ENCODE measurements at regions not wholly inside any gene's neighbourhood (a gene's known extent, or its start where the extent isn't known, plus 50 kb on each side); places are given as distances from the start of the nearest gene placed in this dataset.

- Mint-ChIP-seq H3K27me3 (no peaks in the 10 kb centered on the region), H3K4me1 (no peaks in the 10 kb centered on the region), H3K27ac (no peak overlapping the region), H3K36me3 (no peaks in the 10 kb centered on the region), H3K9me3 (peaks cover 2% of the 10 kb centered on the region), H3K4me3 (no peak overlapping the region)
- DNase-seq = no peak
- CTCF ChIA-PET = no interaction called here
These were observed 431.8 kb upstream of the HTR2C start for GRCh38 chrX:114152130-114152529.

DNA sequence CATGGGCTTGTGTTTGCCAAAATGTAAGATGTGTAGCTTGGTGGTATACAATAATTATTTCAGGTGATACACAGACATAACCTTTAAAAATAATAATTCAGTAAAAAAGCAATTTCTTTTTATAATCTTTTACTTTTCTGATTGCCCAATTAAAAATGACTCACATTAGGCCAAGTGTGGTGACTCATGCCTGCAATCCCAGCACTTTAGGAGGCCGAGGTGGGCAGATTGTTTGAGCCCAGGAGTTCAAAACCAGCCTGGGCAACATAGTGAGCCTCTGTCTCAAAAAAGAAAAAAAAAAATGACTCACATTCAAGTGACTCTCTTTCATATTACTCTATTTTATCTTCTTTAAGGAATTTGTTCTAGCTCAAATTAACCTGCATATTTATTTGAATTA lies 449.4 kb upstream of the HTR2C start:
- CTCF ChIA-PET = no interaction called here
- H3K36me3 Mint-ChIP-seq = no peaks in the 10 kb centered on the region
- no peak overlapping the region for H3K4me3 Mint-ChIP-seq
- no peak for DNase-seq
- H3K4me1 Mint-ChIP-seq = no peaks in the 10 kb centered on the region
- H3K27ac Mint-ChIP-seq = no peak overlapping the region
- H3K27me3 Mint-ChIP-seq = no peaks in the 10 kb centered on the region
- H3K9me3 Mint-ChIP-seq = peaks cover 2% of the 10 kb centered on the region

DNA sequence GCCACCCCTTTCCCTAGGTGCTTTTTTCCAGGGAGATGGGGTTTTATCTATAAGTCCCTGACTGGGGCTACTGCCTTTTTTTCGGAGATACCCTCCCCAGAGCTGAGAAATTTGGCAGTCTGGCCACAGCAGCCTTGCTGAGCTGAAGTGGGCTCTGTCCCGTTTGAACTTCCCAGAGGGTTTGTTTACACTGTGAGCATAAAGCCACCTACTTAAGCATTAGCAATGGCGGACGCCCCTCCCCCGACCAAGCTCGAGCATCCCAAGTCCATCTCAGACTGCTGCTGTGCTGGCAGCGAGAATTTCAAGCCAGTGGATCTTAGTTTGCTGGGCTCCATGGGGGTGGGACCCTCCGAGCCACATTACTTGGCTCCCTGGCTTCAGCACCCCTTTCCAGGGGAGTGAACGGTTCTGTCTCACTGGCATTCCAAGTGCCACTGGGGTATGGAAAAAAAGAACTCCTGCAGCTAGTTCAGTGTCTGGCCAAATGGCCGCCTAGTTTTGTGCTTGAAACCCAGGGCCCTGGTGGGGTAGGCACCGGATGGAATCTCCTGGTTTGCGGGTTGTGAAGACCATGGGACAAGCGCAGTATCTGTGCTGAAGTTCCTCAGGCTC lies 456.4 kb upstream of the HTR2C start:
- H3K4me1 Mint-ChIP-seq = no peaks in the 10 kb centered on the region
- no peak for DNase-seq
- no peak overlapping the region for H3K27ac Mint-ChIP-seq
- CTCF ChIA-PET = no interaction called here
- H3K36me3 Mint-ChIP-seq = no peaks in the 10 kb centered on the region
- H3K27me3 Mint-ChIP-seq = no peaks in the 10 kb centered on the region
- no peak overlapping the region for H3K4me3 Mint-ChIP-seq
- H3K9me3 Mint-ChIP-seq = peaks cover 5% of the 10 kb centered on the region

GRCh38 chrX:114127005-114127404 lies 456.9 kb upstream of the HTR2C start:
- Mint-ChIP-seq H3K4me3 (no peak overlapping the region), H3K36me3 (no peaks in the 10 kb centered on the region), H3K4me1 (no peaks in the 10 kb centered on the region), H3K27ac (no peak overlapping the region), H3K9me3 (peaks cover 5% of the 10 kb centered on the region), H3K27me3 (no peaks in the 10 kb centered on the region)
- DNase-seq = no peak
- CTCF ChIA-PET = no interaction called here

- H3K9me3 Mint-ChIP-seq = peaks cover 3% of the 10 kb centered on the region
- no peak overlapping the region for H3K27ac Mint-ChIP-seq
These were observed 482.8 kb upstream of the HTR2C start for GRCh38 chrX:114101081-114101480.

DNA sequence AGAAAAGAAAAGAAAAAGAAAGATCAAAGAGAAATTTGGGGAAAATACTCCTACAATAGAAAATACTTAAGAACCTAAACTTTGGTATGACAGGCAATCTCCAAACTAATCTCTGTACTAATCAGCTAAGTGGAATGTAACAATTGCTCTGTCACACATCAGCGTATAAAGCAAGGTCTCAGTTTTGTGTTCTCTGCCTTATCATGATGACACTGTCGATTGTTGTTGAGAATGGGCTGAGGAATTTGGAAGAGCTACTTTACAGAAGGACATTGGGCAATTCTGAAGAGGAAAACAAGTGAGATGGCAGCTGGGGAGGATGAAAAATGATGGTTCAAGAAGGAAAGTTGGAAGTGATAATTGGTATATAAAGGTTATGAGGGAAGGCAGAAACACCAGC lies 486.0 kb upstream of the HTR2C start:
- CTCF ChIA-PET = no interaction called here
- Mint-ChIP-seq H3K27me3 (no peaks in the 10 kb centered on the region), H3K9me3 (peaks cover 3% of the 10 kb centered on the region), H3K36me3 (no peaks in the 10 kb centered on the region), H3K27ac (no peak overlapping the region), H3K4me1 (no peaks in the 10 kb centered on the region), H3K4me3 (no peak overlapping the region)
- DNase-seq = no peak

More at GRCh38 chrX:114101081-114101480, 482.8 kb upstream of the HTR2C start:
- DNase-seq = no peak
- no peaks in the 10 kb centered on the region for H3K4me1 Mint-ChIP-seq
- CTCF ChIA-PET = no interaction called here
- no peak overlapping the region for H3K4me3 Mint-ChIP-seq
- H3K36me3 Mint-ChIP-seq = no peaks in the 10 kb centered on the region
- no peaks in the 10 kb centered on the region for H3K27me3 Mint-ChIP-seq

DNA sequence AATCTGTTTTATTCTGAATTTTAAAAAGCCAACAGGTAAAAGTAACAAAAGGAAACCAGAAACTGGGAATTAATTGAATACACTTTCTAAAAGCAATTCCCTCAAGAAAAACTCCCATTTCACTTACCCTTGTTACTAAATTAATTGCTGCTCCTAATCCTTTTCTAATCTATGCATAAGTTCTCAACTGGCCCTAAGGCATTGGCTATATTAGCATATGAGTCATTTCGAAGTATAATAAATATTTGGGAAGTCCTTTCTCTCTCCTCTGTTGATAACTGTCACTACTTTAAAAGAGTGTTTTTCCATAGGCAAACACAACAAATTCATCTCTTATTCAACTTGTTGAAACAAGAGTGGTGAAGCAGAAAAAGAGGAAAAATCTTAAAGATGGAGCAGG lies 486.5 kb upstream of the HTR2C start:
- Mint-ChIP-seq H3K36me3 (no peaks in the 10 kb centered on the region), H3K9me3 (peaks cover 3% of the 10 kb centered on the region), H3K27me3 (no peaks in the 10 kb centered on the region), H3K4me1 (no peaks in the 10 kb centered on the region), H3K27ac (no peak overlapping the region), H3K4me3 (no peak overlapping the region)
- no peak for DNase-seq
- CTCF ChIA-PET = no interaction called here

- Mint-ChIP-seq H3K4me1 (no peaks in the 10 kb centered on the region), H3K36me3 (no peaks in the 10 kb centered on the region), H3K9me3 (peaks cover 3% of the 10 kb centered on the region), H3K27ac (no peak overlapping the region), H3K4me3 (no peak overlapping the region), H3K27me3 (no peaks in the 10 kb centered on the region)
- DNase-seq = no peak
- CTCF ChIA-PET = no interaction called here
These were observed 488.1 kb upstream of the HTR2C start for GRCh38 chrX:114095789-114096188.

DNA sequence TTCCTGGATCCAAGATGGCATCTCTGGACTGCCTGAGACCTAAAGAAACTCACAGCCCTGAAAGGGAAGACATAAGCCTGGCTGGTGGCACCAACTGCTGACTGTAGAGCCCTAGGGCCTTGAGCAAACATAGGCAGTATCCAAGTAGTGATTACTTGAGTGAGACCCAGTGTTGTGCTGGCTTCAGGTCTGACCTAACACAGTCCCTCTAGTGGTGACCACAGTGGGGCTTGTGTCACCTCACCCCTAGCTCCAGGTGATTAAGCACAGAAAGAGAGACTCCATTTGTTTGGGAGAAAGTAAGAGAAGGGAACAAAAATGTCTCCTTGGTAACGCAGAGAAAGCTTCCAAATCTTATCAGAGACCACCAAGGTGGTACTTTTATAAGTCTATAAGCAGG lies 496.3 kb upstream of the HTR2C start:
- CTCF ChIA-PET = no interaction called here

GRCh38 chrX:114077773-114078172 lies 506.1 kb upstream of the HTR2C start:
- Mint-ChIP-seq H3K36me3 (no peaks in the 10 kb centered on the region), H3K27me3 (no peaks in the 10 kb centered on the region), H3K4me1 (no peaks in the 10 kb centered on the region), H3K4me3 (no peak overlapping the region), H3K9me3 (no peaks in the 10 kb centered on the region), H3K27ac (no peak overlapping the region)
- DNase-seq = no peak
- CTCF ChIA-PET = no interaction called here

More for the DNA sequence above, 496.3 kb upstream of the HTR2C start:
- DNase-seq = no peak
- H3K27me3 Mint-ChIP-seq = no peaks in the 10 kb centered on the region
- no peak overlapping the region for H3K27ac Mint-ChIP-seq
- no peaks in the 10 kb centered on the region for H3K4me1 Mint-ChIP-seq
- no peak overlapping the region for H3K4me3 Mint-ChIP-seq
- H3K9me3 Mint-ChIP-seq = no peaks in the 10 kb centered on the region
- no peaks in the 10 kb centered on the region for H3K36me3 Mint-ChIP-seq

- no peak overlapping the region for H3K4me3 Mint-ChIP-seq
- H3K9me3 Mint-ChIP-seq = no peaks in the 10 kb centered on the region
- H3K27me3 Mint-ChIP-seq = no peaks in the 10 kb centered on the region
- no peak for DNase-seq
- H3K36me3 Mint-ChIP-seq = no peaks in the 10 kb centered on the region
- H3K4me1 Mint-ChIP-seq = no peaks in the 10 kb centered on the region
- H3K27ac Mint-ChIP-seq = no peak overlapping the region
- CTCF ChIA-PET = no interaction called here
These were observed 508.7 kb upstream of the HTR2C start for GRCh38 chrX:114075073-114075673.

GRCh38 chrX:114073926-114074325 lies 510.0 kb upstream of the HTR2C start:
- Mint-ChIP-seq H3K4me1 (no peaks in the 10 kb centered on the region), H3K4me3 (no peak overlapping the region), H3K9me3 (no peaks in the 10 kb centered on the region), H3K27ac (no peak overlapping the region), H3K27me3 (no peaks in the 10 kb centered on the region), H3K36me3 (no peaks in the 10 kb centered on the region)
- CTCF ChIA-PET = no interaction called here
- DNase-seq = no peak

DNA sequence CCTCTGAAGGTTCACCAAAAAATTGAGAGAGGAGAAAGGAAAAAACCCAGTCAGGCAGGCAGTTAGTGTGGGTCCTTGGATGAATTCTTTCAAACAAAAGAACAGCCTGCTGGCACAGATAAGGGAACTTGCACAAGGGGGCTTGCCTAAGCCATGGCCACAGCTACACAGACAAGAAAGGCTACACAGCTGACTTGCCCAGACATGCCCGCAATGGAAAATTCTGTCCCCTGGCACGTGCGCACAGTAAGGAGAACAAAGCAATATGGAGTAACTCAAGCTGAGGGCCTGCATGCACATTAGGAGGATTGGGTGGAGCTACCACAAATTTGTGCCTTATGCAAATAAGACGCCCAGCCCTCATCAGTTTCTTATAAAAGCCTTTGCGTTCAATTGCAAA lies 512.5 kb upstream of the HTR2C start:
- Mint-ChIP-seq H3K4me3 (no peak overlapping the region), H3K36me3 (no peaks in the 10 kb centered on the region), H3K4me1 (no peaks in the 10 kb centered on the region), H3K27ac (no peak overlapping the region), H3K9me3 (no peaks in the 10 kb centered on the region), H3K27me3 (no peaks in the 10 kb centered on the region)
- CTCF ChIA-PET = no interaction called here
- DNase-seq = no peak

GRCh38 chrX:114065577-114066223 lies 518.2 kb upstream of the HTR2C start:
- no peaks in the 10 kb centered on the region for H3K27me3 Mint-ChIP-seq
- DNase-seq = no peak
- no peak overlapping the region for H3K27ac Mint-ChIP-seq
- H3K4me1 Mint-ChIP-seq = no peaks in the 10 kb centered on the region
- no peaks in the 10 kb centered on the region for H3K9me3 Mint-ChIP-seq
- H3K4me3 Mint-ChIP-seq = no peak overlapping the region
- no peaks in the 10 kb centered on the region for H3K36me3 Mint-ChIP-seq
- CTCF ChIA-PET = no interaction called here

GRCh38 chrX:114061226-114061625 lies 522.7 kb upstream of the HTR2C start:
- Mint-ChIP-seq H3K9me3 (peaks cover 2% of the 10 kb centered on the region), H3K27ac (no peak overlapping the region), H3K4me1 (no peaks in the 10 kb centered on the region), H3K36me3 (no peaks in the 10 kb centered on the region), H3K4me3 (no peak overlapping the region), H3K27me3 (no peaks in the 10 kb centered on the region)
- no peak for DNase-seq
- CTCF ChIA-PET = no interaction called here

All from activated naive CD4-positive, alpha-beta T cell treated with anti-CD3 and anti-CD28 coated beads, Interleukin-2, amount 10 ng/mL, durations not matched to agents 7 days and 5 days (primary cell).